ENCODE measurements at regions not wholly inside any gene's neighbourhood (a gene's known extent, or its start where the extent isn't known, plus 50 kb on each side); places are given as distances from the start of the nearest gene placed in this dataset.
"Not testable (repeated sequence)": the region's sequence is repeated elsewhere in the genome, so short reads cannot be mapped to it uniquely, and the experiment has no call there.

GRCh38 chr14:84068288-84068687 lies 1461.7 kb upstream of the FLRT2 start:
- peaks cover 0 to 4% (median 0%) of the 10 kb centered on the region in 7 donors for H3K9me3 Mint-ChIP-seq
- no peaks in the 10 kb centered on the region for H3K4me1 Mint-ChIP-seq
- DNase-seq: no peak
- no peaks in the 10 kb centered on the region for H3K36me3 Mint-ChIP-seq
- no peak overlapping the region for H3K4me3 Mint-ChIP-seq
- ATAC-seq (ENCODE audit: low read depth in 2 of 2): no peak
- H3K27me3 Mint-ChIP-seq: no peaks in the 10 kb centered on the region
- no peak overlapping the region for H3K27ac Mint-ChIP-seq

- H3K9me3 Mint-ChIP-seq: peaks cover 0 to 4% (median 3%) of the 10 kb centered on the region in 7 donors
- H3K4me1 Mint-ChIP-seq: no peaks in the 10 kb centered on the region
- no peak for ATAC-seq (ENCODE audit: low read depth in 2 of 2)
- no peaks in the 10 kb centered on the region for H3K27me3 Mint-ChIP-seq
- no peak overlapping the region for H3K4me3 Mint-ChIP-seq
- no peak overlapping the region for H3K27ac Mint-ChIP-seq
- H3K36me3 Mint-ChIP-seq: no peaks in the 10 kb centered on the region
- DNase-seq: no peak
These were observed 1458.9 kb upstream of the FLRT2 start for GRCh38 chr14:84071061-84071460.

- no peak overlapping the region for H3K27ac Mint-ChIP-seq
- DNase-seq (no peak), ATAC-seq (ENCODE audit: low read depth in 2 of 2) (no peak)
- H3K4me3 Mint-ChIP-seq: no peak overlapping the region
- H3K27me3 Mint-ChIP-seq: no peaks in the 10 kb centered on the region
- H3K36me3 Mint-ChIP-seq: no peaks in the 10 kb centered on the region
- no peaks in the 10 kb centered on the region for H3K4me1 Mint-ChIP-seq
- H3K9me3 Mint-ChIP-seq: peaks cover 0 to 7% (median 2%) of the 10 kb centered on the region in 7 donors
These were observed 1455.3 kb upstream of the FLRT2 start for GRCh38 chr14:84074626-84075025.

- Mint-ChIP-seq H3K27ac (no peak overlapping the region), H3K36me3 (no peaks in the 10 kb centered on the region), H3K4me1 (no peaks in the 10 kb centered on the region), H3K4me3 (no peak overlapping the region), H3K27me3 (no peaks in the 10 kb centered on the region), H3K9me3 (peaks cover 0 to 15% (median 9%) of the 10 kb centered on the region in 7 donors)
- DNase-seq (no peak), ATAC-seq (ENCODE audit: low read depth in 2 of 2) (no peak)
These were observed 1449.0 kb upstream of the FLRT2 start for GRCh38 chr14:84080944-84081343.

- no peaks in the 10 kb centered on the region for H3K4me1 Mint-ChIP-seq
- H3K27me3 Mint-ChIP-seq: no peaks in the 10 kb centered on the region
- H3K27ac Mint-ChIP-seq: no peak overlapping the region
- no peak overlapping the region for H3K4me3 Mint-ChIP-seq
- peaks cover 0 to 20% (median 12%) of the 10 kb centered on the region in 7 donors for H3K9me3 Mint-ChIP-seq
- H3K36me3 Mint-ChIP-seq: no peaks in the 10 kb centered on the region
- DNase-seq (no peak), ATAC-seq (ENCODE audit: low read depth in 2 of 2) (no peak)
These were observed 1445.8 kb upstream of the FLRT2 start for GRCh38 chr14:84084056-84084630.

- no peaks in the 10 kb centered on the region for H3K36me3 Mint-ChIP-seq
- no peak overlapping the region for H3K4me3 Mint-ChIP-seq
- H3K9me3 Mint-ChIP-seq: peaks cover 0 to 15% (median 8%) of the 10 kb centered on the region in 7 donors
- no peaks in the 10 kb centered on the region for H3K27me3 Mint-ChIP-seq
- H3K27ac Mint-ChIP-seq: no peak overlapping the region
- no peak for DNase-seq
- no peaks in the 10 kb centered on the region for H3K4me1 Mint-ChIP-seq
- no peak for ATAC-seq (ENCODE audit: low read depth in 2 of 2)
These were observed 1444.5 kb upstream of the FLRT2 start for GRCh38 chr14:84085493-84085892.

GRCh38 chr14:84086714-84087113 lies 1443.2 kb upstream of the FLRT2 start:
- Mint-ChIP-seq H3K4me3 (no peak overlapping the region), H3K36me3 (no peaks in the 10 kb centered on the region), H3K4me1 (no peaks in the 10 kb centered on the region), H3K9me3 (peaks cover 2 to 13% (median 8%) of the 10 kb centered on the region in 7 donors), H3K27ac (no peak overlapping the region), H3K27me3 (no peaks in the 10 kb centered on the region)
- DNase-seq: no peak
- no peak for ATAC-seq (ENCODE audit: low read depth in 2 of 2)

- DNase-seq: no peak
- ATAC-seq (ENCODE audit: low read depth in 2 of 2): no peak
- H3K4me3 Mint-ChIP-seq: no peak overlapping the region
- H3K9me3 Mint-ChIP-seq: peaks cover 2 to 13% (median 8%) of the 10 kb centered on the region in 7 donors
- no peaks in the 10 kb centered on the region for H3K4me1 Mint-ChIP-seq
- H3K27me3 Mint-ChIP-seq: no peaks in the 10 kb centered on the region
- H3K36me3 Mint-ChIP-seq: no peaks in the 10 kb centered on the region
- no peak overlapping the region for H3K27ac Mint-ChIP-seq
These were observed 1441.9 kb upstream of the FLRT2 start for GRCh38 chr14:84087986-84088531.

- Mint-ChIP-seq H3K27me3 (no peaks in the 10 kb centered on the region), H3K9me3 (peaks cover 0 to 7% (median 6%) of the 10 kb centered on the region in 7 donors), H3K4me1 (no peaks in the 10 kb centered on the region), H3K4me3 (no peak overlapping the region), H3K27ac (no peak overlapping the region), H3K36me3 (no peaks in the 10 kb centered on the region)
- ATAC-seq (ENCODE audit: low read depth in 2 of 2) (no peak), DNase-seq (no peak)
These were observed 1439.1 kb upstream of the FLRT2 start for GRCh38 chr14:84090837-84091236.

GRCh38 chr14:84095681-84096080 lies 1434.3 kb upstream of the FLRT2 start:
- H3K27ac Mint-ChIP-seq: no peak overlapping the region
- H3K4me1 Mint-ChIP-seq: no peaks in the 10 kb centered on the region
- ATAC-seq (ENCODE audit: low read depth in 2 of 2) (no peak), DNase-seq (no peak)
- H3K36me3 Mint-ChIP-seq: no peaks in the 10 kb centered on the region
- no peaks in the 10 kb centered on the region for H3K27me3 Mint-ChIP-seq
- H3K4me3 Mint-ChIP-seq: no peak overlapping the region
- H3K9me3 Mint-ChIP-seq: peaks cover 3 to 14% (median 10%) of the 10 kb centered on the region in 7 donors

- Mint-ChIP-seq H3K9me3 (peaks cover 9 to 31% (median 19%) of the 10 kb centered on the region in 7 donors), H3K4me3 (no peak overlapping the region), H3K27me3 (no peaks in the 10 kb centered on the region), H3K27ac (no peak overlapping the region), H3K4me1 (no peaks in the 10 kb centered on the region), H3K36me3 (no peaks in the 10 kb centered on the region)
- ATAC-seq (ENCODE audit: low read depth in 2 of 2) (no peak), DNase-seq (no peak)
These were observed 1431.7 kb upstream of the FLRT2 start for GRCh38 chr14:84098261-84098660.

GRCh38 chr14:84099560-84099959 lies 1430.4 kb upstream of the FLRT2 start:
- not testable (repeated sequence) for H3K36me3 Mint-ChIP-seq; DNase-seq; H3K4me3 Mint-ChIP-seq; ATAC-seq (ENCODE audit: low read depth in 2 of 2); H3K27ac Mint-ChIP-seq; H3K4me1 Mint-ChIP-seq; H3K27me3 Mint-ChIP-seq
- H3K9me3 Mint-ChIP-seq: peaks cover 7 to 31% (median 19%) of the 10 kb centered on the region in 7 donors

GRCh38 chr14:84107835-84108343 lies 1422.1 kb upstream of the FLRT2 start:
- ATAC-seq (ENCODE audit: low read depth in 2 of 2) (no peak), DNase-seq (no peak)
- no peaks in the 10 kb centered on the region for H3K4me1 Mint-ChIP-seq
- H3K4me3 Mint-ChIP-seq: no peak overlapping the region
- H3K27ac Mint-ChIP-seq: no peak overlapping the region
- H3K27me3 Mint-ChIP-seq: no peaks in the 10 kb centered on the region
- no peaks in the 10 kb centered on the region for H3K36me3 Mint-ChIP-seq
- peaks cover 0 to 14% (median 8%) of the 10 kb centered on the region in 7 donors for H3K9me3 Mint-ChIP-seq

GRCh38 chr14:84108746-84109457 lies 1421.0 kb upstream of the FLRT2 start:
- H3K4me3 Mint-ChIP-seq: no peak overlapping the region
- H3K4me1 Mint-ChIP-seq: no peaks in the 10 kb centered on the region
- H3K27ac Mint-ChIP-seq: no peak overlapping the region
- no peaks in the 10 kb centered on the region for H3K36me3 Mint-ChIP-seq
- H3K9me3 Mint-ChIP-seq: peaks cover 0 to 14% (median 10%) of the 10 kb centered on the region in 7 donors
- H3K27me3 Mint-ChIP-seq: no peaks in the 10 kb centered on the region
- ATAC-seq (ENCODE audit: low read depth in 2 of 2) (no peak), DNase-seq (no peak)
